ENCODE measurements at regions not wholly inside any gene's neighbourhood (a gene's known extent, or its start where the extent isn't known, plus 50 kb on each side); places are given as distances from the start of the nearest gene placed in this dataset.

GRCh38 chr7:118627467-118627866 lies 403.0 kb downstream of the ANKRD7 start:
- DNase-seq: no peak
- H3K4me1 Mint-ChIP-seq: no peaks in the 10 kb centered on the region
- H3K36me3 Mint-ChIP-seq (ENCODE audit: low read depth): no peaks in the 10 kb centered on the region
- no peaks in the 10 kb centered on the region for H3K27me3 Mint-ChIP-seq
- no peak overlapping the region for H3K27ac Mint-ChIP-seq
- no peak overlapping the region for H3K4me3 Mint-ChIP-seq
- H3K9me3 Mint-ChIP-seq: no peaks in the 10 kb centered on the region
- intact Hi-C loops (cut with micrococcal nuclease): no loop called here

GRCh38 chr7:118629898-118630438 lies 405.5 kb downstream of the ANKRD7 start:
- Mint-ChIP-seq H3K36me3 (ENCODE audit: low read depth) (no peaks in the 10 kb centered on the region), H3K27ac (no peak overlapping the region), H3K27me3 (no peaks in the 10 kb centered on the region), H3K9me3 (no peaks in the 10 kb centered on the region), H3K4me1 (no peaks in the 10 kb centered on the region), H3K4me3 (no peak overlapping the region)
- DNase-seq: no peak
- intact Hi-C loops (cut with micrococcal nuclease): no loop called here

GRCh38 chr7:118642396-118642795 lies 417.9 kb downstream of the ANKRD7 start:
- no peak for DNase-seq
- Mint-ChIP-seq H3K27me3 (no peaks in the 10 kb centered on the region), H3K36me3 (ENCODE audit: low read depth) (no peaks in the 10 kb centered on the region), H3K27ac (no peak overlapping the region), H3K9me3 (no peaks in the 10 kb centered on the region), H3K4me1 (no peaks in the 10 kb centered on the region), H3K4me3 (no peak overlapping the region)
- intact Hi-C loops (cut with micrococcal nuclease): no loop called here

- no peak for DNase-seq
- Mint-ChIP-seq H3K9me3 (no peaks in the 10 kb centered on the region), H3K4me3 (no peak overlapping the region), H3K27ac (no peak overlapping the region), H3K27me3 (no peaks in the 10 kb centered on the region), H3K36me3 (ENCODE audit: low read depth) (no peaks in the 10 kb centered on the region), H3K4me1 (no peaks in the 10 kb centered on the region)
- intact Hi-C loops (cut with micrococcal nuclease): no loop called here
These were observed 419.8 kb downstream of the ANKRD7 start for GRCh38 chr7:118644346-118644745.

- intact Hi-C loops (cut with micrococcal nuclease): no loop called here
- Mint-ChIP-seq H3K4me3 (no peak overlapping the region), H3K4me1 (no peaks in the 10 kb centered on the region), H3K36me3 (ENCODE audit: low read depth) (no peaks in the 10 kb centered on the region), H3K27ac (no peak overlapping the region), H3K9me3 (no peaks in the 10 kb centered on the region), H3K27me3 (no peaks in the 10 kb centered on the region)
- DNase-seq: no peak
These were observed 423.5 kb downstream of the ANKRD7 start for GRCh38 chr7:118648002-118648401.

- intact Hi-C loops (cut with micrococcal nuclease): no loop called here
- Mint-ChIP-seq H3K4me3 (no peak overlapping the region), H3K36me3 (ENCODE audit: low read depth) (no peaks in the 10 kb centered on the region), H3K9me3 (no peaks in the 10 kb centered on the region), H3K27ac (no peak overlapping the region), H3K4me1 (no peaks in the 10 kb centered on the region), H3K27me3 (no peaks in the 10 kb centered on the region)
- no peak for DNase-seq
These were observed 433.0 kb downstream of the ANKRD7 start for GRCh38 chr7:118657391-118658005.

GRCh38 chr7:118662266-118662665 lies 437.8 kb downstream of the ANKRD7 start:
- no peak overlapping the region for H3K4me3 Mint-ChIP-seq
- no peaks in the 10 kb centered on the region for H3K9me3 Mint-ChIP-seq
- H3K4me1 Mint-ChIP-seq: no peaks in the 10 kb centered on the region
- no peak overlapping the region for H3K27ac Mint-ChIP-seq
- H3K27me3 Mint-ChIP-seq: no peaks in the 10 kb centered on the region
- intact Hi-C loops (cut with micrococcal nuclease): no loop called here
- H3K36me3 Mint-ChIP-seq (ENCODE audit: low read depth): no peaks in the 10 kb centered on the region
- no peak for DNase-seq

GRCh38 chr7:118664498-118664897 lies 440.0 kb downstream of the ANKRD7 start:
- Mint-ChIP-seq H3K9me3 (no peaks in the 10 kb centered on the region), H3K36me3 (ENCODE audit: low read depth) (no peaks in the 10 kb centered on the region), H3K27ac (no peak overlapping the region), H3K4me3 (no peak overlapping the region), H3K27me3 (no peaks in the 10 kb centered on the region), H3K4me1 (no peaks in the 10 kb centered on the region)
- intact Hi-C loops (cut with micrococcal nuclease): no loop called here
- no peak for DNase-seq

- intact Hi-C loops (cut with micrococcal nuclease): no loop called here
- Mint-ChIP-seq H3K4me3 (no peak overlapping the region), H3K27me3 (no peaks in the 10 kb centered on the region), H3K36me3 (ENCODE audit: low read depth) (no peaks in the 10 kb centered on the region), H3K27ac (no peak overlapping the region), H3K9me3 (no peaks in the 10 kb centered on the region), H3K4me1 (no peaks in the 10 kb centered on the region)
- no peak for DNase-seq
These were observed 446.6 kb downstream of the ANKRD7 start for GRCh38 chr7:118671149-118671548.

GRCh38 chr7:118684796-118685195 lies 460.3 kb downstream of the ANKRD7 start:
- no peak for DNase-seq
- H3K4me1 Mint-ChIP-seq: no peaks in the 10 kb centered on the region
- no peak overlapping the region for H3K4me3 Mint-ChIP-seq
- intact Hi-C loops (cut with micrococcal nuclease): no loop called here
- no peaks in the 10 kb centered on the region for H3K36me3 Mint-ChIP-seq (ENCODE audit: low read depth)
- H3K27me3 Mint-ChIP-seq: no peaks in the 10 kb centered on the region
- H3K9me3 Mint-ChIP-seq: no peaks in the 10 kb centered on the region
- H3K27ac Mint-ChIP-seq: no peak overlapping the region

GRCh38 chr7:118689403-118689802 lies 464.9 kb downstream of the ANKRD7 start:
- no peaks in the 10 kb centered on the region for H3K9me3 Mint-ChIP-seq
- H3K27me3 Mint-ChIP-seq: no peaks in the 10 kb centered on the region
- no peak overlapping the region for H3K4me3 Mint-ChIP-seq
- no peak overlapping the region for H3K27ac Mint-ChIP-seq
- no peaks in the 10 kb centered on the region for H3K36me3 Mint-ChIP-seq (ENCODE audit: low read depth)
- intact Hi-C loops (cut with micrococcal nuclease): no loop called here
- no peak for DNase-seq
- no peaks in the 10 kb centered on the region for H3K4me1 Mint-ChIP-seq

- Mint-ChIP-seq H3K4me1 (no peaks in the 10 kb centered on the region), H3K4me3 (no peak overlapping the region), H3K27me3 (no peaks in the 10 kb centered on the region), H3K36me3 (ENCODE audit: low read depth) (no peaks in the 10 kb centered on the region), H3K27ac (no peak overlapping the region), H3K9me3 (no peaks in the 10 kb centered on the region)
- intact Hi-C loops (cut with micrococcal nuclease): no loop called here
- no peak for DNase-seq
These were observed 472.4 kb downstream of the ANKRD7 start for GRCh38 chr7:118696879-118697278.

GRCh38 chr7:118699222-118699621 lies 474.7 kb downstream of the ANKRD7 start:
- no peak overlapping the region for H3K4me3 Mint-ChIP-seq
- H3K4me1 Mint-ChIP-seq: no peaks in the 10 kb centered on the region
- H3K36me3 Mint-ChIP-seq (ENCODE audit: low read depth): no peaks in the 10 kb centered on the region
- H3K27ac Mint-ChIP-seq: no peak overlapping the region
- no peak for DNase-seq
- H3K27me3 Mint-ChIP-seq: no peaks in the 10 kb centered on the region
- intact Hi-C loops (cut with micrococcal nuclease): no loop called here
- no peaks in the 10 kb centered on the region for H3K9me3 Mint-ChIP-seq

GRCh38 chr7:118708741-118709140 lies 484.2 kb downstream of the ANKRD7 start:
- no peaks in the 10 kb centered on the region for H3K27me3 Mint-ChIP-seq
- no peaks in the 10 kb centered on the region for H3K9me3 Mint-ChIP-seq
- no peaks in the 10 kb centered on the region for H3K36me3 Mint-ChIP-seq (ENCODE audit: low read depth)
- intact Hi-C loops (cut with micrococcal nuclease): no loop called here
- no peak overlapping the region for H3K27ac Mint-ChIP-seq
- H3K4me3 Mint-ChIP-seq: no peak overlapping the region
- no peaks in the 10 kb centered on the region for H3K4me1 Mint-ChIP-seq
- no peak for DNase-seq

GRCh38 chr7:118711688-118712087 lies 487.2 kb downstream of the ANKRD7 start:
- Mint-ChIP-seq H3K4me3 (no peak overlapping the region), H3K36me3 (ENCODE audit: low read depth) (no peaks in the 10 kb centered on the region), H3K27me3 (no peaks in the 10 kb centered on the region), H3K4me1 (no peaks in the 10 kb centered on the region), H3K27ac (no peak overlapping the region), H3K9me3 (no peaks in the 10 kb centered on the region)
- intact Hi-C loops (cut with micrococcal nuclease): no loop called here
- DNase-seq: no peak
